ENCODE measurements at regions not wholly inside any gene's neighbourhood (a gene's known extent, or its start where the extent isn't known, plus 50 kb on each side); places are given as distances from the start of the nearest gene placed in this dataset.

DNA sequence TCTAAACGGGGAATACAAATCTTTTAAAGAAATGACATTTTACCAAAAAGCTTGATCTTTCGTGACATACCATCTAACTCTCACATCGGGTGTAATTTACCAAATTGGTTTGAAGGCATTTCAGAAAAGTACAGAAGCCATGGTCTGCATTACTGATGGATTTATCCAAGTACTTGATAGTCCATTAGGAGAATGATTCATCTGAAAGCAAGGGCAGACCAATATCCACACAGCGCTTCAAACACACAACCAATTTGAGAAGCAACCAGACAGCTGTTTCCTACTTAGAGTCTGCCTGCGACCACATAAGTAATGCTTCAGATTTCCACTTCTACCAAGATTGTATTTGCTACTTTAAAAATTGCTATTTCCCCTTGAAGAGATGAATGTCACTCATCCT lies 697.6 kb upstream of the ALCAM start:
- no peaks in the 10 kb centered on the region for H3K9me3 ChIP-seq (ENCODE audit: low read depth, low read length)
- DNase-seq (ENCODE audit: insufficient read length, low spot score, missing footprints), result no peak
- H3K36me3 ChIP-seq (ENCODE audit: insufficient read depth, low read length), result no peaks in the 10 kb centered on the region
- TF ChIP-seq CTCF (IDR thresholded peaks at IDR 0.05; ENCODE audit: extremely low read depth, low read depth, low read length), result no peak
- H3K27ac ChIP-seq (ENCODE audit: low read depth, low read length), result no peak overlapping the region
- H3K4me1 ChIP-seq (ENCODE audit: insufficient read depth, low read length), result no peaks in the 10 kb centered on the region
- H4K20me1 ChIP-seq (ENCODE audit: insufficient read depth, low read length), result no peaks in the 10 kb centered on the region
- H3K27me3 ChIP-seq (ENCODE audit: insufficient read depth, low read length), result no peaks in the 10 kb centered on the region
- no peak overlapping the region for H3K4me2 ChIP-seq (ENCODE audit: insufficient read depth, low read length)
- no peak overlapping the region for H2AFZ ChIP-seq (ENCODE audit: low read length)
- no peak overlapping the region for H3K4me3 ChIP-seq (ENCODE audit: insufficient read depth, low read length)
- no peaks in the 10 kb centered on the region for H3K79me2 ChIP-seq (ENCODE audit: insufficient read depth, low read length)

GRCh38 chr3:104672331-104672730 lies 694.4 kb upstream of the ALCAM start:
- Histone ChIP-seq H3K36me3 (ENCODE audit: insufficient read depth, low read length) (no peaks in the 10 kb centered on the region), H4K20me1 (ENCODE audit: insufficient read depth, low read length) (no peaks in the 10 kb centered on the region), H3K4me3 (ENCODE audit: insufficient read depth, low read length) (no peak overlapping the region), H3K27ac (ENCODE audit: low read depth, low read length) (no peak overlapping the region), H3K27me3 (ENCODE audit: insufficient read depth, low read length) (no peaks in the 10 kb centered on the region), H3K4me1 (ENCODE audit: insufficient read depth, low read length) (no peaks in the 10 kb centered on the region), H3K4me2 (ENCODE audit: insufficient read depth, low read length) (no peak overlapping the region), H3K9me3 (ENCODE audit: low read depth, low read length) (no peaks in the 10 kb centered on the region), H3K79me2 (ENCODE audit: insufficient read depth, low read length) (no peaks in the 10 kb centered on the region), H2AFZ (ENCODE audit: low read length) (no peak overlapping the region)
- no peak for TF ChIP-seq CTCF (IDR thresholded peaks at IDR 0.05; ENCODE audit: extremely low read depth, low read depth, low read length)
- DNase-seq (ENCODE audit: insufficient read length, low spot score, missing footprints), result no peak

GRCh38 chr3:104673981-104674380 lies 692.7 kb upstream of the ALCAM start:
- no peaks in the 10 kb centered on the region for H3K9me3 ChIP-seq (ENCODE audit: low read depth, low read length)
- DNase-seq (ENCODE audit: insufficient read length, low spot score, missing footprints), result no peak
- H4K20me1 ChIP-seq (ENCODE audit: insufficient read depth, low read length), result no peaks in the 10 kb centered on the region
- no peaks in the 10 kb centered on the region for H3K36me3 ChIP-seq (ENCODE audit: insufficient read depth, low read length)
- H2AFZ ChIP-seq (ENCODE audit: low read length), result no peak overlapping the region
- no peak overlapping the region for H3K27ac ChIP-seq (ENCODE audit: low read depth, low read length)
- H3K27me3 ChIP-seq (ENCODE audit: insufficient read depth, low read length), result no peaks in the 10 kb centered on the region
- H3K79me2 ChIP-seq (ENCODE audit: insufficient read depth, low read length), result no peaks in the 10 kb centered on the region
- no peaks in the 10 kb centered on the region for H3K4me1 ChIP-seq (ENCODE audit: insufficient read depth, low read length)
- H3K4me2 ChIP-seq (ENCODE audit: insufficient read depth, low read length), result no peak overlapping the region
- H3K4me3 ChIP-seq (ENCODE audit: insufficient read depth, low read length), result no peak overlapping the region
- TF ChIP-seq CTCF (IDR thresholded peaks at IDR 0.05; ENCODE audit: extremely low read depth, low read depth, low read length), result no peak

DNA sequence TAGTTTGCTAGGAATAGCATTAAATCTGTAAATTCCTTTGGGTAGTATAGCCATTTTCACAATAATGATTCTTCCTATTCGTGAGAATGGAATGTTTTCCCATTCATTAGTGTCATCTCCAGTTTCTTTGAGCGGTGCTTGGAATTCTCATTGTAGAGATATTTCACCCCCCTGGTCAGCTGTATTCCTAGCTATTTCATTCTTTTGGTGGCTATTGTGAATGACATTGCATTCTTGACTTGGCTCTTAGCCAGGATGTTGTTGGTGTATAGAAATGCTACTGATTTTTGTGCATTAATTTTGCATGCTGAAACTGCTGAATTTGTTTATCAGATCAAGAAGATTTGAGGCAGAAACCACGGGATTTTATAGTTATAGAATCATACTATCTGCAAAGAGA lies 690.5 kb upstream of the ALCAM start:
- H4K20me1 ChIP-seq (ENCODE audit: insufficient read depth, low read length), result no peaks in the 10 kb centered on the region
- no peaks in the 10 kb centered on the region for H3K36me3 ChIP-seq (ENCODE audit: insufficient read depth, low read length)
- no peak for DNase-seq (ENCODE audit: insufficient read length, low spot score, missing footprints)
- no peaks in the 10 kb centered on the region for H3K79me2 ChIP-seq (ENCODE audit: insufficient read depth, low read length)
- H3K4me2 ChIP-seq (ENCODE audit: insufficient read depth, low read length), result no peak overlapping the region
- H3K27ac ChIP-seq (ENCODE audit: low read depth, low read length), result no peak overlapping the region
- no peaks in the 10 kb centered on the region for H3K27me3 ChIP-seq (ENCODE audit: insufficient read depth, low read length)
- TF ChIP-seq CTCF (IDR thresholded peaks at IDR 0.05; ENCODE audit: extremely low read depth, low read depth, low read length), result no peak
- H3K4me1 ChIP-seq (ENCODE audit: insufficient read depth, low read length), result no peaks in the 10 kb centered on the region
- H2AFZ ChIP-seq (ENCODE audit: low read length), result no peak overlapping the region
- no peaks in the 10 kb centered on the region for H3K9me3 ChIP-seq (ENCODE audit: low read depth, low read length)
- no peak overlapping the region for H3K4me3 ChIP-seq (ENCODE audit: insufficient read depth, low read length)

All from osteoblast (primary cell).